OCI-LY1 (cell line): ENCODE measurements at regions not wholly inside any gene's neighbourhood (a gene's known extent, or its start where the extent isn't known, plus 50 kb on each side); places are given as distances from the start of the nearest gene placed in this dataset.

ENCODE experiments used
- EZH2 ChIP-seq: fragments of 200-600 bp; sonication (generic), shearing (Covaris generic); IDR thresholded peaks from 2 replicates; pipeline ENCODE4 v1.8.0; 2017; ENCODE audit warnings: borderline replicate concordance, mixed run types, mild to moderate bottlenecking, antibody characterized with exemption, low read length, moderate library complexity, mixed read lengths
- TF ChIP-seq, protein P1 (sequence below): fragments of 200-600 bp; sonication (generic), shearing (Covaris generic); IDR thresholded peaks from 2 replicates; pipeline ENCODE4 v1.5.1; 2017; ENCODE audit warnings: mild to moderate bottlenecking, antibody characterized with exemption, low read length, moderate library complexity, mixed read lengths

DNA sequence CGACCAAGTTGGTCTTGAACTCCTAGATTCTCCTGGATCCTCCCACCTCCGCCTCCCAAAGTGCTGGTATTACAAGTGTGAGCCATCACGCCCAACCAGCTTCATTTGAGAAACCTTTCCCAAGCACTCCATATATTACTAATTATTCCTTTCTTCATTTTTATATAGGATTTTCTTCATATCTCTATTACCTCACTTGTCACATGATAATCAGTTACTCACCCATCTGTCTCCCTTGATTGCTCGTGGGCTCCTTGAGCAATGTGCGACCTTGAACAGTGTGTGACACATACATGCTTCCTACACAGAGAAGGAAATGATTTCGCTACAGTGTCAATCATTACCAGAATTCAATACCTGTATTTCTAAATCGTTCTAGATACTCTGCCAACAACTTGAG lies 110.7 kb upstream of the C2CD4B start:
- TF ChIP-seq, protein P1, sequence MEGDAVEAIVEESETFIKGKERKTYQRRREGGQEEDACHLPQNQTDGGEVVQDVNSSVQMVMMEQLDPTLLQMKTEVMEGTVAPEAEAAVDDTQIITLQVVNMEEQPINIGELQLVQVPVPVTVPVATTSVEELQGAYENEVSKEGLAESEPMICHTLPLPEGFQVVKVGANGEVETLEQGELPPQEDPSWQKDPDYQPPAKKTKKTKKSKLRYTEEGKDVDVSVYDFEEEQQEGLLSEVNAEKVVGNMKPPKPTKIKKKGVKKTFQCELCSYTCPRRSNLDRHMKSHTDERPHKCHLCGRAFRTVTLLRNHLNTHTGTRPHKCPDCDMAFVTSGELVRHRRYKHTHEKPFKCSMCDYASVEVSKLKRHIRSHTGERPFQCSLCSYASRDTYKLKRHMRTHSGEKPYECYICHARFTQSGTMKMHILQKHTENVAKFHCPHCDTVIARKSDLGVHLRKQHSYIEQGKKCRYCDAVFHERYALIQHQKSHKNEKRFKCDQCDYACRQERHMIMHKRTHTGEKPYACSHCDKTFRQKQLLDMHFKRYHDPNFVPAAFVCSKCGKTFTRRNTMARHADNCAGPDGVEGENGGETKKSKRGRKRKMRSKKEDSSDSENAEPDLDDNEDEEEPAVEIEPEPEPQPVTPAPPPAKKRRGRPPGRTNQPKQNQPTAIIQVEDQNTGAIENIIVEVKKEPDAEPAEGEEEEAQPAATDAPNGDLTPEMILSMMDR: no peak
- no peak for TF ChIP-seq EZH2
